GM12878 (cell line): ENCODE measurements at regions not wholly inside any gene's neighbourhood (a gene's known extent, or its start where the extent isn't known, plus 50 kb on each side); places are given as distances from the start of the nearest gene placed in this dataset.
A peak's percentile ranks its signal among the peaks of the same experiment; 100 is the strongest.

Experiments
- ATAC-seq: fragments of 200-7000 bp; cut with Tn5 transposase; 3 replicates; pipeline ENCODE4 v1.9.1; 2020; ENCODE audit warnings: mild to moderate bottlenecking, moderate library complexity
- BruUV-seq: library from RNA; stranded (reverse); fragments of 400-500 nt; replicated peaks from 2 replicates; lab custom pipeline; 2021; lab: Mats Ljungman, UMichigan
- CTCF ChIA-PET: fragments of 300-600 bp; sonication (Branson Sonifier 250); formaldehyde crosslinking; extraction: SDS; loops from one replicate; lab custom pipeline; 2021; ENCODE audit warnings: inconsistent platforms; lab: Yijun Ruan, JAX
- POLR2A ChIA-PET: fragments of 350-600 bp; formaldehyde crosslinking; extraction: SDS; loops from one replicate; lab custom pipeline; 2021; ENCODE audit warnings: inconsistent platforms; lab: Charles Lee
- RAD21 ChIA-PET: fragments of 300-600 bp; sonication (Branson Sonifier 250); formaldehyde crosslinking; loops from one replicate; lab custom pipeline; 2023; ENCODE audit warnings: antibody characterized with exemption; ENCODE audit not compliant: unreplicated experiment; lab: Charles Lee
- SMC1A ChIA-PET: fragments of 300-600 bp; sonication (Branson Sonifier 250); formaldehyde crosslinking; loops from one replicate; lab custom pipeline; 2023; ENCODE audit not compliant: unreplicated experiment, uncharacterized antibody; lab: Charles Lee
- DNase-seq: peaks from one replicate; pipeline ENCODE4 v3.0.0-alpha.2; 2011; ENCODE audit warnings: low read depth, low spot score
- FAIRE-seq: peaks from 3 replicates; lab custom pipeline; 2011; peaks lifted over from hg19 to GRCh38; lab: Jason Lieb, UNC
- H2AFZ ChIP-seq: 2 replicates; pipeline ENCODE4 v1.6.0; 2011; ENCODE audit warnings: low read depth, low read length, control low read depth; ENCODE audit not compliant: control insufficient read depth
- H3K27ac ChIP-seq: 2 replicates; pipeline ENCODE4 v1.5.1; 2011; ENCODE audit warnings: control low read depth; ENCODE audit not compliant: control insufficient read depth, insufficient read depth
- H3K27me3 ChIP-seq, 2 experiments: replicated peaks in 1 of 2; 2 replicates each; pipeline versions ENCODE4 v1.6.0 to v1.6.1; 2011; ENCODE audit warnings: low read length in 1 of 2; ENCODE audit not compliant: control insufficient read depth in 2 of 2, insufficient read depth in 2 of 2
- H3K36me3 ChIP-seq, 2 experiments: 2 replicates each; pipeline ENCODE4 v1.5.1; 2011; ENCODE audit warnings: low read length in 1 of 2; ENCODE audit not compliant: control insufficient read depth in 2 of 2, insufficient read depth in 2 of 2
- H3K4me1 ChIP-seq: 2 replicates; pipeline ENCODE4 v1.6.1; 2011; ENCODE audit warnings: mild to moderate bottlenecking, low read length, moderate library complexity, mixed read lengths; ENCODE audit not compliant: control insufficient read depth, insufficient read depth
- H3K4me2 ChIP-seq: 2 replicates; pipeline ENCODE4 v1.6.0; 2011; ENCODE audit warnings: control low read depth; ENCODE audit not compliant: control insufficient read depth, insufficient read depth
- H3K4me3 ChIP-seq: fragments of 200-600 bp; sonication (generic); 2 replicates; pipeline ENCODE4 v1.5.1; 2016
- H3K79me2 ChIP-seq: 2 replicates; pipeline ENCODE4 v1.6.0; 2011; ENCODE audit warnings: low read length; ENCODE audit not compliant: control insufficient read depth, insufficient read depth
- H3K9ac ChIP-seq: 2 replicates; pipeline ENCODE4 v1.8.0; 2011; ENCODE audit warnings: low read length, control low read depth, mixed read lengths; ENCODE audit not compliant: control insufficient read depth, insufficient read depth
- H3K9me3 ChIP-seq: replicated peaks from 3 replicates; pipeline ENCODE4 v1.5.1; 2011; ENCODE audit warnings: mild to moderate bottlenecking, low read length; ENCODE audit not compliant: control insufficient read depth, insufficient read depth
- H4K20me1 ChIP-seq: 2 replicates; pipeline ENCODE4 v1.6.0; 2011; ENCODE audit not compliant: control insufficient read depth, insufficient read depth
- CHD2 ChIP-seq: IDR thresholded peaks from 2 replicates; pipeline ENCODE4 v1.6.1; 2011; ENCODE audit warnings: low read depth, low read length, improper control_type of control experiment, borderline replicate concordance
- PAX8 ChIP-seq: fragments of 450-650 bp; IDR thresholded peaks from 2 replicates; pipeline ENCODE4 v1.6.1; 2017; ENCODE audit warnings: mild to moderate bottlenecking, moderate library complexity
- POU2F2 ChIP-seq: IDR thresholded peaks from 3 replicates; pipeline ENCODE4 v1.6.1; 2011; ENCODE audit warnings: low read depth, mild to moderate bottlenecking, low read length, borderline replicate concordance
- RAD21 ChIP-seq: IDR thresholded peaks from 2 replicates; pipeline ENCODE4 v1.6.1; 2011; ENCODE audit warnings: mild to moderate bottlenecking, low read depth, low read length, moderate library complexity; ENCODE audit not compliant: insufficient read depth
- RB1 ChIP-seq: fragments of 450-650 bp; formaldehyde crosslinking; IDR thresholded peaks from 2 replicates; pipeline ENCODE4 v1.6.1; 2017; ENCODE audit warnings: mild to moderate bottlenecking, borderline replicate concordance
- SMC3 ChIP-seq: IDR thresholded peaks from 2 replicates; pipeline ENCODE4 v1.6.1; 2011; ENCODE audit warnings: low read length, improper control_type of control experiment, borderline replicate concordance
- YY1 ChIP-seq: IDR thresholded peaks from 2 replicates; pipeline ENCODE4 v1.6.1; 2011; ENCODE audit warnings: low read depth, mild to moderate bottlenecking, low read length
- WGBS: methylation state at CpG from one replicate; pipeline ENCODE4 v1.1.6; 2016; ENCODE audit warnings: low lambda C conversion rate; ENCODE audit not compliant: insufficient replicate concordance, insufficient coverage; ENCODE audit errors: missing lambda C conversion rate; 5-methylcytosine and 5-hydroxymethylcytosine counted together
- in situ Hi-C: fragments of 300-500 bp; cut with MboI; formaldehyde crosslinking; loops from 9 replicates; pipeline ENCODE4 v1.14.3; 2018; ENCODE audit warnings: mixed read lengths
- intact Hi-C: fragments of 100-400 bp; cut with micrococcal nuclease; formaldehyde crosslinking; loops from one replicate; pipeline ENCODE4 v1.14.2; 2022; ENCODE audit not compliant: unreplicated experiment
- TF ChIP-seq, protein P1 (sequence below): fragments of 450-650 bp; IDR thresholded peaks from 2 replicates; pipeline ENCODE4 v1.6.1; 2017; ENCODE audit warnings: mild to moderate bottlenecking, low read depth, inconsistent platforms; ENCODE audit not compliant: poor library complexity, severe bottlenecking
- TF ChIP-seq, protein P2 (sequence below), 3 experiments: IDR thresholded peaks in 2 of 3; conservative IDR thresholded peaks in 1 of 3; 2 replicates each; pipeline ENCODE4 v1.5.1; 2011; ENCODE audit warnings: low read depth in 3 of 3, low read length in 3 of 3, mild to moderate bottlenecking in 3 of 3, control low read depth in 2 of 3, moderate library complexity in 2 of 3, inconsistent platforms in 1 of 3, mixed read lengths in 1 of 3; ENCODE audit not compliant: control insufficient read depth in 2 of 3, insufficient read depth in 1 of 3; ENCODE audit errors: extremely low read depth in 1 of 3

DNA sequence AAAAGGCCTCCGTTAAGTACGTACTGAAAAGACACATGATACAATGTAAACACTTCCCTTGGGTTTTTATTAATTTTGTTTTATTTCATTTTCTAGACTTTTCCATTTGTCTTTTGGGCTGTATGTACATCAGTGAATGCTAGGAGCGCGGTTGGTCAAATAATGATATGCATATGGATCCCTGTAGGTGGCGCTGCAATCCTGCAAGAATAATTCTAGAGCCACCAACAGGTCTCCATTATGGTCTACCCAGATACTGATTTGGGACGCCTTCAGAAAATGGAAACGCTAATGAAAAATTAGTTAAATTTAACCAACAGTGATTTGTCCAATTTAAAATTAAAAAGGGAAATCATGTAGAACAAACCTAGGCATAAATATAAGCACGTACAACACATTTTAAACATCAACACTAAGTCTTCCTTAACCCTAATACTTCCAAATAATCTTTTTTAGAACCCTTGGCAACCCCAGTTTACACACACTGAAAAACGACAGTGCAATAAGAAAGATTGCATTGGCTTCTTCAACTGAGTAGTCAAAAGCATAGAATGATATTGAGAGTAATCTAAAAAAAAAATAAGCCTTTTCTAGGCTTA, 433.5 kb downstream of the RFPL4B start:
- Histone ChIP-seq H2AFZ (peak overlapping the region; percentile 59), H3K9me3 (no peaks in the 10 kb centered on the region), H3K27ac (no peak overlapping the region), H3K79me2 (no peaks in the 10 kb centered on the region), H3K4me3 (no peak overlapping the region)
- in situ Hi-C loops, result no loop called here
- intact Hi-C loops, result loop anchor here (1.0 to 10.0 kb wide), 6 partner anchors 314 to 1129 kb away; partner anchors contain the start of gene MARCKS
- WGBS, result 8% methylated on average over 9 of the region's 9 CpGs
- ATAC-seq, result peak; percentile 99
- SMC1A ChIA-PET, result no interaction called here
- POLR2A ChIA-PET, result no interaction called here
- peak; percentile 82; the same call in 2 of the 3 replicates for TF ChIP-seq POU2F2
- TF ChIP-seq, protein P1, sequence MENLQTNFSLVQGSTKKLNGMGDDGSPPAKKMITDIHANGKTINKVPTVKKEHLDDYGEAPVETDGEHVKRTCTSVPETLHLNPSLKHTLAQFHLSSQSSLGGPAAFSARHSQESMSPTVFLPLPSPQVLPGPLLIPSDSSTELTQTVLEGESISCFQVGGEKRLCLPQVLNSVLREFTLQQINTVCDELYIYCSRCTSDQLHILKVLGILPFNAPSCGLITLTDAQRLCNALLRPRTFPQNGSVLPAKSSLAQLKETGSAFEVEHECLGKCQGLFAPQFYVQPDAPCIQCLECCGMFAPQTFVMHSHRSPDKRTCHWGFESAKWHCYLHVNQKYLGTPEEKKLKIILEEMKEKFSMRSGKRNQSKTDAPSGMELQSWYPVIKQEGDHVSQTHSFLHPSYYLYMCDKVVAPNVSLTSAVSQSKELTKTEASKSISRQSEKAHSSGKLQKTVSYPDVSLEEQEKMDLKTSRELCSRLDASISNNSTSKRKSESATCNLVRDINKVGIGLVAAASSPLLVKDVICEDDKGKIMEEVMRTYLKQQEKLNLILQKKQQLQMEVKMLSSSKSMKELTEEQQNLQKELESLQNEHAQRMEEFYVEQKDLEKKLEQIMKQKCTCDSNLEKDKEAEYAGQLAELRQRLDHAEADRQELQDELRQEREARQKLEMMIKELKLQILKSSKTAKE, result peak; percentile 21
- TF ChIP-seq YY1, result peak; percentile 89
- peak; percentile 84 for TF ChIP-seq SMC3
- no peak for TF ChIP-seq CHD2
- peak; percentile 61; the same call in 1 of the 2 replicates for TF ChIP-seq RB1
- TF ChIP-seq, protein P2, sequence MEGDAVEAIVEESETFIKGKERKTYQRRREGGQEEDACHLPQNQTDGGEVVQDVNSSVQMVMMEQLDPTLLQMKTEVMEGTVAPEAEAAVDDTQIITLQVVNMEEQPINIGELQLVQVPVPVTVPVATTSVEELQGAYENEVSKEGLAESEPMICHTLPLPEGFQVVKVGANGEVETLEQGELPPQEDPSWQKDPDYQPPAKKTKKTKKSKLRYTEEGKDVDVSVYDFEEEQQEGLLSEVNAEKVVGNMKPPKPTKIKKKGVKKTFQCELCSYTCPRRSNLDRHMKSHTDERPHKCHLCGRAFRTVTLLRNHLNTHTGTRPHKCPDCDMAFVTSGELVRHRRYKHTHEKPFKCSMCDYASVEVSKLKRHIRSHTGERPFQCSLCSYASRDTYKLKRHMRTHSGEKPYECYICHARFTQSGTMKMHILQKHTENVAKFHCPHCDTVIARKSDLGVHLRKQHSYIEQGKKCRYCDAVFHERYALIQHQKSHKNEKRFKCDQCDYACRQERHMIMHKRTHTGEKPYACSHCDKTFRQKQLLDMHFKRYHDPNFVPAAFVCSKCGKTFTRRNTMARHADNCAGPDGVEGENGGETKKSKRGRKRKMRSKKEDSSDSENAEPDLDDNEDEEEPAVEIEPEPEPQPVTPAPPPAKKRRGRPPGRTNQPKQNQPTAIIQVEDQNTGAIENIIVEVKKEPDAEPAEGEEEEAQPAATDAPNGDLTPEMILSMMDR (IDR thresholded peaks at IDR 0.05 in 2 of 3, conservative IDR thresholded peaks at IDR 0.05 in 1 of 3; ENCODE audit: control insufficient read depth in 2 of 3, extremely low read depth in 1 of 3, insufficient read depth in 1 of 3, low read depth in 3 of 3, low read length in 3 of 3), result peak; percentile 67 to 82 (median 69)
- TF ChIP-seq PAX8, result no peak
- TF ChIP-seq RAD21, result peak; percentile 95
- TF ChIP-seq, all 136 proteins: peak for 7
- Histone ChIP-seq H3K9ac (no peak overlapping the region), H3K36me3 (no peaks in the 10 kb centered on the region), H3K4me2 (no peak overlapping the region), H3K27me3 (no peaks in the 10 kb centered on the region), H3K4me1 (no peaks in the 10 kb centered on the region), H4K20me1 (no peaks in the 10 kb centered on the region)
- peak; percentile 57 for FAIRE-seq
- CTCF ChIA-PET, result interaction anchor here (2.4 kb wide), 1 partner anchor 1099 kb away, joined by 12 read pairs; no protein-coding TSS in a partner anchor
- RAD21 ChIA-PET, result no interaction called here
- BruUV-seq, result no TSS peak
- peak; percentile 24 for DNase-seq
